Esophagus muscularis mucosa (tissue), 4 donors: ENCODE measurements at regions not wholly inside any gene's neighbourhood (a gene's known extent, or its start where the extent isn't known, plus 50 kb on each side); places are given as distances from the start of the nearest gene placed in this dataset.

ENCODE experiments used
- DNase-seq: peaks from one replicate; pipeline ENCODE4 v3.0.0-alpha.2; 2017; ENCODE audit errors: extremely low spot score
- H3K27ac ChIP-seq, 4 donors: fragments of 200-600 bp; sonication (generic); replicated peaks in 1 of 4; 1 replicate in 3 of 4; 2 replicates in 1 of 4; pipeline ENCODE4 v1.5.1; 2016 to 2019; ENCODE audit warnings: mild to moderate bottlenecking in 1 of 4
- H3K27me3 ChIP-seq, 4 donors: fragments of 200-600 bp; sonication (generic); one replicate each; pipeline versions ENCODE4 v1.5.1 to v1.6.0; 2016 to 2019
- H3K36me3 ChIP-seq, 4 donors: fragments of 200-600 bp; sonication (generic); one replicate each; pipeline ENCODE4 v1.5.1; 2016 to 2019
- H3K4me1 ChIP-seq, 4 donors: fragments of 200-600 bp; sonication (generic); one replicate each; pipeline ENCODE4 v1.5.1; 2016 to 2019
- H3K4me3 ChIP-seq, 4 donors: fragments of 200-600 bp; sonication (generic); 1 replicate in 2 of 4; 2 replicates in 2 of 4; pipeline ENCODE4 v1.5.1; 2016 to 2019; ENCODE audit warnings: mild to moderate bottlenecking in 4 of 4, moderate library complexity in 1 of 4
- H3K9me3 ChIP-seq, 4 donors: fragments of 200-600 bp; sonication (generic); 1 replicate in 3 of 4; 2 replicates in 1 of 4; pipeline ENCODE4 v1.5.1; 2016 to 2019
- EP300 ChIP-seq: sonication (generic); formaldehyde crosslinking; IDR thresholded peaks from one replicate; pipeline ENCODE4 v1.6.1; 2017; ENCODE audit warnings: antibody characterized with exemption
- POLR2A ChIP-seq: fragments of 450-650 bp; IDR thresholded peaks from one replicate; pipeline ENCODE4 v1.6.1; 2017; ENCODE audit warnings: antibody characterized with exemption, moderate library complexity, mild to moderate bottlenecking, low read depth
- POLR2AphosphoS5 ChIP-seq, 2 donors: sonication (generic); formaldehyde crosslinking; IDR thresholded peaks; one replicate each; pipeline ENCODE4 v1.6.1; 2017; ENCODE audit warnings: antibody characterized with exemption in 2 of 2
- WGBS: methylation state at CpG from one replicate; pipeline ENCODE4 v1.1.5; 2018; 5-methylcytosine and 5-hydroxymethylcytosine counted together
- intact Hi-C: fragments of 100-400 bp; cut with DNase I; formaldehyde crosslinking; loops from one replicate; pipeline ENCODE4 v1.15.1; 2023
- TF ChIP-seq, protein P1 (sequence below), 3 experiments: fragments of 200-600 bp in 2 of 3; fragments of 450-650 bp in 1 of 3; sonication (generic) in 2 of 3; IDR thresholded peaks; one replicate each; pipeline ENCODE4 v1.5.1; 2017 to 2019; ENCODE audit warnings: antibody characterized with exemption in 3 of 3, mild to moderate bottlenecking in 2 of 3, moderate library complexity in 1 of 3

GRCh38 chr2:221243771-221244170, 328.3 kb downstream of the EPHA4 start:
- Histone ChIP-seq H3K9me3 (no peaks in the 10 kb centered on the region), H3K4me1 (peaks cover 0 to 4% (median under 1%) of the 10 kb centered on the region in 4 donors), H3K27ac (no peak overlapping the region), H3K27me3 (no peaks in the 10 kb centered on the region), H3K4me3 (no peak overlapping the region), H3K36me3 (no peaks in the 10 kb centered on the region)
- WGBS = 100% methylated on average over 2 of the region's 2 CpGs
- intact Hi-C loops = no loop called here
- no peak for DNase-seq
- TF ChIP-seq, protein P1, sequence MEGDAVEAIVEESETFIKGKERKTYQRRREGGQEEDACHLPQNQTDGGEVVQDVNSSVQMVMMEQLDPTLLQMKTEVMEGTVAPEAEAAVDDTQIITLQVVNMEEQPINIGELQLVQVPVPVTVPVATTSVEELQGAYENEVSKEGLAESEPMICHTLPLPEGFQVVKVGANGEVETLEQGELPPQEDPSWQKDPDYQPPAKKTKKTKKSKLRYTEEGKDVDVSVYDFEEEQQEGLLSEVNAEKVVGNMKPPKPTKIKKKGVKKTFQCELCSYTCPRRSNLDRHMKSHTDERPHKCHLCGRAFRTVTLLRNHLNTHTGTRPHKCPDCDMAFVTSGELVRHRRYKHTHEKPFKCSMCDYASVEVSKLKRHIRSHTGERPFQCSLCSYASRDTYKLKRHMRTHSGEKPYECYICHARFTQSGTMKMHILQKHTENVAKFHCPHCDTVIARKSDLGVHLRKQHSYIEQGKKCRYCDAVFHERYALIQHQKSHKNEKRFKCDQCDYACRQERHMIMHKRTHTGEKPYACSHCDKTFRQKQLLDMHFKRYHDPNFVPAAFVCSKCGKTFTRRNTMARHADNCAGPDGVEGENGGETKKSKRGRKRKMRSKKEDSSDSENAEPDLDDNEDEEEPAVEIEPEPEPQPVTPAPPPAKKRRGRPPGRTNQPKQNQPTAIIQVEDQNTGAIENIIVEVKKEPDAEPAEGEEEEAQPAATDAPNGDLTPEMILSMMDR (IDR thresholded peaks at IDR 0.05) = no peak
- TF ChIP-seq EP300 (no peak), POLR2A (no peak), POLR2AphosphoS5 (IDR thresholded peaks at IDR 0.05) (no peak)

DNA sequence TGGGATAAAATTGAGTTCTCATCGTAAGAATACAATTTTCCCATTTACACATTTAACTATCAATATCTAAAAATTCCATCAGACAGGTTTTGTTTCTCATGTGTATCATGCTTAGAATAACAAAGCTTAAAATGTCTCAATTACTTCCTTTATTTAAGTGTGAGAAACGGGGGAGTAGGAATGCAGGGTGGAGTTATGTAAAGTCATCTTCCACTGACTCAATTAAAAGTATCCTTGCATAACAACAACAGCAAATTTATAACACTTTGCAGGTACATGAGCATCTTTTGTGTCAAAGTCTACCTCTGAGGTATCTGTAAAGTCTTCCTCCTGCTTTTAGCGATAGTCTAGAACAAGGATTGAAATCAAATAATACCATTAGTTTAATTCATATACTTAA, 327.1 kb downstream of the EPHA4 start:
- no peak overlapping the region for H3K4me3 ChIP-seq
- WGBS = 77% methylated on average over 3 of the region's 3 CpGs
- no peaks in the 10 kb centered on the region for H3K27me3 ChIP-seq
- DNase-seq = no peak
- no peaks in the 10 kb centered on the region for H3K4me1 ChIP-seq
- H3K27ac ChIP-seq = no peak overlapping the region
- intact Hi-C loops = no loop called here
- no peaks in the 10 kb centered on the region for H3K9me3 ChIP-seq
- no peaks in the 10 kb centered on the region for H3K36me3 ChIP-seq
- TF ChIP-seq EP300 = no peak
- TF ChIP-seq POLR2A = no peak
- TF ChIP-seq, protein P1 (IDR thresholded peaks at IDR 0.05) = no peak
- no peak for TF ChIP-seq POLR2AphosphoS5 (IDR thresholded peaks at IDR 0.05)

DNA sequence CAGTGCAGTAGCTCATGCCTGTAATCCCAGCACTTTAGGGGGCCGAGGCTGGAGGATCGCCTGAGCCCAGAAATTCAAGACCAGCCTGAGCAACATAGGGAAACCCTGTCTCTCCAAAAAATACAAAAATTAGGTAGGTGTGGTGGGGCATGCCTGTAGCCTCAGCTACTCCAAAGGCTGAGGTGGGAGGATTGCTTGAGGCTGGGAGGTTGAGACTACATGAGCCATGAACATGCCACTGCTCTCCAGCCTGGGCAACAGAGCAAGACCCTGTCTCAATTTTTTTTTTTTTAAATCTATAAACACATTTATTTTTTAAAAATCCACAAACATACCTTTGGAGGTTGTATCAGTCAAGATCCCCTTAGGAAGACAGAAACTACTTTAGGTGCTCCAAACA, 326.3 kb downstream of the EPHA4 start:
- TF ChIP-seq POLR2A = no peak
- TF ChIP-seq EP300 = no peak
- no peak for TF ChIP-seq POLR2AphosphoS5 (IDR thresholded peaks at IDR 0.05)
- Histone ChIP-seq H3K27me3 (no peaks in the 10 kb centered on the region), H3K9me3 (no peaks in the 10 kb centered on the region), H3K27ac (no peak overlapping the region), H3K4me3 (no peak overlapping the region), H3K36me3 (no peaks in the 10 kb centered on the region), H3K4me1 (no peaks in the 10 kb centered on the region)
- DNase-seq = no peak
- 98% methylated on average over 2 of the region's 2 CpGs for WGBS
- intact Hi-C loops = no loop called here

DNA sequence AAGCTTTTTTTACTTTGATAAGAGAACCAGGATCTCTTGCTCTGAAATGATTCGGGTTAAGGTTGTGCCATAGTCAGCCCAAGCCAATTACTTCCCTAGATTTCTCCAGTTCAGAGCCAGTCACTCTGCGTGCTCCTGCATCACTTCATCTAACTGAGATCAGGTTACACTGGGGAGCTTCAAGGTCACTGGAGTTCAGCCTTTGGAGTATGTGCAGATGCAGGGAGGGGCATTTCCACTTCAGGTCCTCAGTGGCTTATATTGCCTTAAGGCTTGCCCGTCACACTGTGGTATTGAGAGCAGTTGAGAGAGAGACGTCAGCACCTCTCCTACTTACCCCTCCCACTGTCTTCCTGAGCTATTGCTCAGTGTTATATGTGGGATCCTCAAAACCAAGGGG, 317.8 kb downstream of the EPHA4 start:
- no peak for DNase-seq
- Histone ChIP-seq H3K9me3 (no peaks in the 10 kb centered on the region), H3K4me1 (no peaks in the 10 kb centered on the region), H3K27ac (no peak overlapping the region), H3K36me3 (no peaks in the 10 kb centered on the region), H3K27me3 (no peaks in the 10 kb centered on the region), H3K4me3 (no peak overlapping the region)
- TF ChIP-seq POLR2A (no peak), POLR2AphosphoS5 (IDR thresholded peaks at IDR 0.05) (no peak), EP300 (no peak)
- TF ChIP-seq, protein P1 (IDR thresholded peaks at IDR 0.05) = no peak
- WGBS = 68% methylated on average over 4 of the region's 4 CpGs
- intact Hi-C loops = no loop called here

GRCh38 chr2:221255862-221256261, 316.2 kb downstream of the EPHA4 start:
- 62% methylated on average over 5 of the region's 5 CpGs for WGBS
- Histone ChIP-seq H3K4me3 (no peak overlapping the region), H3K36me3 (no peaks in the 10 kb centered on the region), H3K27ac (no peak overlapping the region), H3K27me3 (no peaks in the 10 kb centered on the region), H3K9me3 (no peaks in the 10 kb centered on the region), H3K4me1 (no peaks in the 10 kb centered on the region)
- intact Hi-C loops = no loop called here
- DNase-seq = no peak
- TF ChIP-seq EP300 = no peak

DNA sequence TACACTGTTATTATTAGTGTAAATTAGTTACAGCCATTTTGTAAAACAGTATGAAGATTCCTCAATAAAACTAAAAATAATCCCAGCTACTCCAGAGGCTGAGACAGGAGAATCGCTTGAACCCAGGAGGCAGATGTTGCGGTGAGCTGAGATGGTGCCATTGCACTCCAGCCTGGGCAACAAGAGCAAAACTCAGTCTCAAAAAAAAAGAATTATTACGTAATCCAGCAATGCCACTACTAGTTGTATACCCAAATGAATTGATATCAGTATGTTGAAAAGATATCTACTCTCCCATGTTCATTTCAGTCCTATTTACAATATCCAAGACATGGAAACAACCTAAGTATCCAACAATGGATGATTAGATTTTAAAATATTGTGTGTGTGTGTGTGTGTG, 313.6 kb downstream of the EPHA4 start:
- TF ChIP-seq, protein P1 (IDR thresholded peaks at IDR 0.05) = no peak
- TF ChIP-seq POLR2AphosphoS5 (IDR thresholded peaks at IDR 0.05) = no peak
- no peak for TF ChIP-seq EP300
- no peak for TF ChIP-seq POLR2A
- Histone ChIP-seq H3K4me1 (no peaks in the 10 kb centered on the region), H3K27me3 (no peaks in the 10 kb centered on the region), H3K4me3 (no peak overlapping the region), H3K9me3 (no peaks in the 10 kb centered on the region), H3K27ac (no peak overlapping the region), H3K36me3 (no peaks in the 10 kb centered on the region)
- 97% methylated on average over 3 of the region's 3 CpGs for WGBS
- intact Hi-C loops = no loop called here
- no peak for DNase-seq
